Fibroblast of skin of scalp (primary cell): ENCODE measurements at regions not wholly inside any gene's neighbourhood (a gene's known extent, or its start where the extent isn't known, plus 50 kb on each side); places are given as distances from the start of the nearest gene placed in this dataset.

Source experiments
- DNase-seq: peaks from one replicate; pipeline ENCODE4 v3.0.0-alpha.2; 2013

- DNase-seq: no peak
These were observed 57.0 kb upstream of the LMX1B start for GRCh38 chr9:126556560-126557250.

GRCh38 chr9:126558051-126558665 lies 55.6 kb upstream of the LMX1B start:
- peak; percentile 31 for DNase-seq

GRCh38 chr9:126559296-126559695 lies 54.4 kb upstream of the LMX1B start:
- DNase-seq: no peak

- DNase-seq: no peak
These were observed 52.1 kb upstream of the LMX1B start for GRCh38 chr9:126561582-126561981.

GRCh38 chr9:126563556-126563955 lies 50.2 kb upstream of the LMX1B start:
- DNase-seq: no peak
